ENCODE measurements at regions not wholly inside any gene's neighbourhood (a gene's known extent, or its start where the extent isn't known, plus 50 kb on each side); places are given as distances from the start of the nearest gene placed in this dataset.
A peak's percentile ranks its signal among the peaks of the same experiment; 100 is the strongest.
"Not testable (repeated sequence)": the region's sequence is repeated elsewhere in the genome, so short reads cannot be mapped to it uniquely, and the experiment has no call there.

- peak; percentile 9 for DNase-seq (ENCODE audit: low read depth)
- no peak overlapping the region for H3K4me3 ChIP-seq (ENCODE audit: low read length)
- no peak for TF ChIP-seq CTCF (IDR thresholded peaks at IDR 0.05; ENCODE audit: insufficient read depth, low read depth, low read length, missing control alignments)
Observed at GRCh38 chr18:1505856-1506255, 601.2 kb downstream of the ADCYAP1 start.

- DNase-seq (ENCODE audit: low read depth) = no peak
- no peak for TF ChIP-seq CTCF (IDR thresholded peaks at IDR 0.05; ENCODE audit: insufficient read depth, low read depth, low read length, missing control alignments)
- H3K4me3 ChIP-seq (ENCODE audit: low read length) = no peak overlapping the region
Observed at GRCh38 chr18:1510542-1511179, 606.0 kb downstream of the ADCYAP1 start.

GRCh38 chr18:1511619-1512311, 607.1 kb downstream of the ADCYAP1 start:
- H3K4me3 ChIP-seq (ENCODE audit: low read length) = no peak overlapping the region
- TF ChIP-seq CTCF (IDR thresholded peaks at IDR 0.05; ENCODE audit: insufficient read depth, low read depth, low read length, missing control alignments) = no peak
- no peak for DNase-seq (ENCODE audit: low read depth)

- no peak overlapping the region for H3K4me3 ChIP-seq (ENCODE audit: low read length)
- TF ChIP-seq CTCF (IDR thresholded peaks at IDR 0.05; ENCODE audit: insufficient read depth, low read depth, low read length, missing control alignments) = no peak
- no peak for DNase-seq (ENCODE audit: low read depth)
Observed at GRCh38 chr18:1513519-1513918, 608.8 kb downstream of the ADCYAP1 start.

- DNase-seq (ENCODE audit: low read depth); H3K4me3 ChIP-seq (ENCODE audit: low read length): not testable (repeated sequence)
Observed at GRCh38 chr18:1521588-1522248, 617.0 kb downstream of the ADCYAP1 start.

GRCh38 chr18:1522249-1522615, 617.6 kb downstream of the ADCYAP1 start:
- TF ChIP-seq CTCF (IDR thresholded peaks at IDR 0.05; ENCODE audit: insufficient read depth, low read depth, low read length, missing control alignments) = no peak
- H3K4me3 ChIP-seq (ENCODE audit: low read length) = no peak overlapping the region
- DNase-seq (ENCODE audit: low read depth) = no peak

- DNase-seq (ENCODE audit: low read depth) = no peak
- H3K4me3 ChIP-seq (ENCODE audit: low read length) = no peak overlapping the region
- TF ChIP-seq CTCF (IDR thresholded peaks at IDR 0.05; ENCODE audit: insufficient read depth, low read depth, low read length, missing control alignments) = no peak
Observed at GRCh38 chr18:1526991-1527390, 622.3 kb downstream of the ADCYAP1 start.
